IMR-90 (cell line): ENCODE measurements at regions not wholly inside any gene's neighbourhood (a gene's known extent, or its start where the extent isn't known, plus 50 kb on each side); places are given as distances from the start of the nearest gene placed in this dataset.

Experiments used
- ATAC-seq: fragments of 200-7000 bp; cut with Tn5 transposase; 2 replicates; pipeline ENCODE4 v1.9.1; 2020; ENCODE audit warnings: low read depth, mild to moderate bottlenecking, moderate library complexity
- BruUV-seq: library from RNA; stranded (reverse); fragments of 400-500 nt; replicated peaks from 2 replicates; lab custom pipeline; 2021; lab: Mats Ljungman, UMichigan
- CTCF ChIA-PET: fragments of 300-600 bp; formaldehyde crosslinking; extraction: SDS; loops from one replicate; lab custom pipeline; 2021; ENCODE audit warnings: antibody characterized with exemption; lab: Yijun Ruan, JAX
- POLR2A ChIA-PET: fragments of 300-600 bp; sonication (Branson Sonifier 250); formaldehyde crosslinking; loops from one replicate; lab custom pipeline; 2022; ENCODE audit warnings: antibody characterized with exemption; ENCODE audit not compliant: unreplicated experiment; lab: Charles Lee
- DNase-seq: peaks from one replicate; pipeline ENCODE4 v3.0.0; 2013
- H2AFZ ChIP-seq: replicated peaks from 2 replicates; pipeline ENCODE3; 2013; ENCODE audit warnings: low read length, mild to moderate bottlenecking; ENCODE audit not compliant: poor library complexity
- H2AK5ac ChIP-seq: 2 replicates; pipeline ENCODE4 v1.6.1; 2013; ENCODE audit warnings: low read depth, low read length, inconsistent platforms
- H2AK9ac ChIP-seq: replicated peaks from 2 replicates; pipeline ENCODE3; 2013; ENCODE audit warnings: mild to moderate bottlenecking, low read depth, low read length, moderate library complexity; ENCODE audit not compliant: poor library complexity
- H2BK120ac ChIP-seq: 2 replicates; pipeline ENCODE4 v1.6.1; 2013; ENCODE audit warnings: low read depth, low read length, inconsistent platforms
- H2BK15ac ChIP-seq: 3 replicates; pipeline ENCODE4 v1.6.1; 2013; ENCODE audit warnings: low read depth, low read length, inconsistent platforms
- H2BK20ac ChIP-seq: 2 replicates; pipeline ENCODE4 v1.6.1; 2013; ENCODE audit warnings: low read depth, mild to moderate bottlenecking, inconsistent platforms, low read length, moderate library complexity
- H2BK5ac ChIP-seq: 2 replicates; pipeline ENCODE4 v1.6.1; 2013; ENCODE audit warnings: mild to moderate bottlenecking, low read depth, low read length, inconsistent platforms; ENCODE audit not compliant: poor library complexity, severe bottlenecking
- H3K14ac ChIP-seq: replicated peaks from 2 replicates; pipeline ENCODE4 v1.6.1; 2013; ENCODE audit warnings: low read depth, low read length, inconsistent platforms
- H3K18ac ChIP-seq: 2 replicates; pipeline ENCODE4 v1.6.1; 2013; ENCODE audit warnings: low read depth, low read length, control low read depth
- H3K23ac ChIP-seq: 2 replicates; pipeline ENCODE4 v1.6.1; 2013; ENCODE audit warnings: low read depth, low read length, inconsistent platforms
- H3K27ac ChIP-seq: 2 replicates; pipeline ENCODE4 v1.5.1; 2013; ENCODE audit warnings: mild to moderate bottlenecking, control low read depth, low read length; ENCODE audit not compliant: insufficient read depth
- H3K27me3 ChIP-seq: 2 replicates; pipeline ENCODE4 v1.6.1; 2013; ENCODE audit warnings: low read length; ENCODE audit not compliant: control insufficient read depth, insufficient read depth
- H3K36me3 ChIP-seq: 2 replicates; pipeline ENCODE4 v1.6.1; 2013; ENCODE audit warnings: low read length, mixed read lengths; ENCODE audit not compliant: control insufficient read depth, insufficient read depth
- H3K4ac ChIP-seq: 2 replicates; pipeline ENCODE4 v1.6.1; 2013; ENCODE audit warnings: low read depth, low read length, inconsistent platforms
- H3K4me1 ChIP-seq: 2 replicates; pipeline ENCODE4 v1.6.1; 2013; ENCODE audit warnings: low read length, mixed read lengths; ENCODE audit not compliant: control insufficient read depth, insufficient read depth
- H3K4me2 ChIP-seq: 2 replicates; pipeline ENCODE4 v1.6.1; 2013; ENCODE audit warnings: low read depth, mild to moderate bottlenecking, control low read depth, low read length, moderate library complexity
- H3K4me3 ChIP-seq: 2 replicates; pipeline ENCODE4 v1.5.1; 2013; ENCODE audit warnings: low read depth, mild to moderate bottlenecking, control low read depth, low read length, moderate library complexity; ENCODE audit not compliant: insufficient read depth
- H3K56ac ChIP-seq: 2 replicates; pipeline ENCODE4 v1.6.1; 2013; ENCODE audit warnings: low read length, inconsistent platforms; ENCODE audit not compliant: insufficient read depth; ENCODE audit errors: extremely low read depth
- H3K79me1 ChIP-seq, 2 experiments: 2 replicates each; pipeline ENCODE4 v1.6.1; 2013; ENCODE audit warnings: low read length in 2 of 2, inconsistent platforms in 1 of 2, low read depth in 1 of 2
- H3K9ac ChIP-seq: 2 replicates; pipeline ENCODE4 v1.6.1; 2013; ENCODE audit warnings: low read depth, low read length, control low read depth
- H3K9me1 ChIP-seq: 2 replicates; pipeline ENCODE4 v1.6.1; 2013; ENCODE audit warnings: low read length, inconsistent platforms; ENCODE audit not compliant: insufficient read depth
- H3K9me3 ChIP-seq: 2 replicates; pipeline ENCODE4 v1.6.1; 2013; ENCODE audit warnings: low read length; ENCODE audit not compliant: control insufficient read depth, insufficient read depth
- H4K20me1 ChIP-seq: 2 replicates; pipeline ENCODE4 v1.6.1; 2013; ENCODE audit warnings: low read length, inconsistent platforms; ENCODE audit not compliant: insufficient read depth
- H4K5ac ChIP-seq: 2 replicates; pipeline ENCODE4 v1.6.1; 2013; ENCODE audit warnings: mild to moderate bottlenecking, low read depth, low read length, control low read depth
- H4K8ac ChIP-seq, 2 experiments: 2 replicates each; pipeline ENCODE4 v1.6.1; 2013; ENCODE audit warnings: low read depth in 2 of 2, low read length in 2 of 2, control low read depth in 1 of 2, inconsistent platforms in 1 of 2
- H4K91ac ChIP-seq: 2 replicates; pipeline ENCODE4 v1.6.1; 2013; ENCODE audit warnings: low read depth, low read length, inconsistent platforms; ENCODE audit not compliant: insufficient read depth
- CEBPB ChIP-seq: IDR thresholded peaks from 2 replicates; pipeline ENCODE4 v1.6.1; 2012; ENCODE audit warnings: low read depth, low read length, improper control_type of control experiment
- CTCF ChIP-seq: conservative IDR thresholded peaks from 2 replicates; pipeline ENCODE4 v1.5.1; 2012; ENCODE audit warnings: mild to moderate bottlenecking, low read depth, low read length, improper control_type of control experiment
- MAFK ChIP-seq: IDR thresholded peaks from 2 replicates; pipeline ENCODE4 v1.6.1; 2012; ENCODE audit warnings: low read depth, low read length, improper control_type of control experiment
- POLR2A ChIP-seq: IDR thresholded peaks from 2 replicates; pipeline ENCODE4 v1.6.1; 2012; ENCODE audit warnings: mild to moderate bottlenecking, low read depth, low read length
- RCOR1 ChIP-seq: IDR thresholded peaks from 2 replicates; pipeline ENCODE4 v1.6.1; 2012; ENCODE audit warnings: mild to moderate bottlenecking, low read length, improper control_type of control experiment; ENCODE audit not compliant: insufficient replicate concordance
- USF2 ChIP-seq: fragments of 150-350 bp; IDR thresholded peaks from 2 replicates; pipeline ENCODE4 v1.6.1; 2017; ENCODE audit warnings: mild to moderate bottlenecking, antibody characterized with exemption, low read length, low read depth
- WGBS, 2 experiments: methylation state at CpG; one replicate each; pipeline versions ENCODE4 v1.1.5 to v1.1.7; 2013; ENCODE audit warnings: missing lambda C conversion rate in 2 of 2; ENCODE audit not compliant: insufficient read length in 1 of 2; ENCODE audit errors: extremely low coverage in 2 of 2; 5-methylcytosine and 5-hydroxymethylcytosine counted together
- dilution Hi-C: fragments of 300-500 bp; cut with HindIII; formaldehyde crosslinking; loops from one replicate; pipeline ENCODE4 v1.14.3; 2018; ENCODE audit warnings: low sequenced_read_pairs; ENCODE audit not compliant: unreplicated experiment
- in situ Hi-C: fragments of 300-500 bp; cut with MboI; formaldehyde crosslinking; loops from 3 replicates; pipeline ENCODE4 v1.14.3; 2019; ENCODE audit warnings: low sequenced_read_pairs, inconsistent platforms, mixed read lengths
- intact Hi-C: fragments of 100-400 bp; cut with micrococcal nuclease; formaldehyde crosslinking; loops from 2 replicates; pipeline ENCODE4 v1.10.0; 2022

GRCh38 chrX:139120760-139121159 is 409.2 kb upstream of the FGF13 start:
- no peak overlapping the region for H3K4ac ChIP-seq
- no peak for DNase-seq
- POLR2A ChIA-PET = no interaction called here

More at GRCh38 chrX:139120760-139121159, 409.2 kb upstream of the FGF13 start:
- no peak overlapping the region for H3K9ac ChIP-seq
- BruUV-seq = no TSS peak
- H3K36me3 ChIP-seq = no peaks in the 10 kb centered on the region
- no peak for ATAC-seq
- H4K5ac ChIP-seq = no peak overlapping the region
- intact Hi-C loops (no loop called here), dilution Hi-C loops (no loop called here), in situ Hi-C loops (no loop called here)
- H4K20me1 ChIP-seq = no peaks in the 10 kb centered on the region
- CTCF ChIA-PET = no interaction called here
- H3K4me1 ChIP-seq = no peaks in the 10 kb centered on the region
- H2BK5ac ChIP-seq = no peak overlapping the region
- no peaks in the 10 kb centered on the region for H3K79me1 ChIP-seq
- no peak overlapping the region for H3K4me3 ChIP-seq
- no peaks in the 10 kb centered on the region for H3K9me1 ChIP-seq
- H4K8ac ChIP-seq = no peak overlapping the region
- no peak overlapping the region for H3K4me2 ChIP-seq
- H2AK5ac ChIP-seq = no peak overlapping the region
- no peak overlapping the region for H2AK9ac ChIP-seq
- no peak overlapping the region for H3K18ac ChIP-seq
- TF ChIP-seq RCOR1 (no peak), CEBPB (no peak), USF2 (no peak), MAFK (no peak), POLR2A (no peak), CTCF (no peak)
- H2AFZ ChIP-seq = no peak overlapping the region
- no CpG with 5 or more reads among the region's 5 CpGs for WGBS, 2 experiments
- H2BK120ac ChIP-seq = no peak overlapping the region
- no peak overlapping the region for H3K14ac ChIP-seq
- no peaks in the 10 kb centered on the region for H3K9me3 ChIP-seq
- no peak overlapping the region for H3K23ac ChIP-seq
- no peaks in the 10 kb centered on the region for H3K27me3 ChIP-seq
- H2BK15ac ChIP-seq = no peak overlapping the region
- no peak overlapping the region for H3K56ac ChIP-seq
- no peak overlapping the region for H2BK20ac ChIP-seq
- no peak overlapping the region for H3K27ac ChIP-seq
- H4K91ac ChIP-seq = no peak overlapping the region
